ENCODE measurements at regions not wholly inside any gene's neighbourhood (a gene's known extent, or its start where the extent isn't known, plus 50 kb on each side); places are given as distances from the start of the nearest gene placed in this dataset.

DNA sequence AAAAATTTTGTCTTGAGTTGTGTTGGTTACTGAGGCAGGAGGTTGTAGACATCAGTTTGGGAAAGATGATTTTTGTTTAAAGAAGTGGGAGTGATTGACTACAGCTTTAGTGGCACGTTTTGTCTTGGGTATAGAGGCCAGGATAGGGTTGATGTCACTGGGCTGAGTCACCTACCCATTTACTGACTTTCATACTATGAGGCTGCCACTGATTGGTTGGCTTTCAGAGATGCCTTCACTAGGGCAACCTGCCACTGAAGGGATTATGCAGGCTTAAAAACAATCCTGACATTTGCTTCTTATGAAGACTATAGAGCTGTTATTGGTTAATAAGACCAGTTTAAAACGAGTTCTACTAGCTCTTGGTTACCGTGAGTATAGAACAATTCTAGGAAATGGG, 479.1 kb downstream of the SOX11 start:
- Histone ChIP-seq H4K91ac (replicated peaks; ENCODE audit: insufficient read length, low read length) (no peak overlapping the region), H4K20me1 (replicated peaks in 1 of 2; ENCODE audit: control insufficient read depth in 1 of 2, insufficient read depth in 2 of 2, low read length in 2 of 2) (no peaks in the 10 kb centered on the region), H3K79me2 (ENCODE audit: control insufficient read depth in 1 of 2, insufficient read depth in 2 of 2, low read length in 2 of 2) (no peaks in the 10 kb centered on the region), H3K23me2 (ENCODE audit: low read depth, low read length) (no peaks in the 10 kb centered on the region; the same call in 1 of the 2 replicates), H2AK5ac (ENCODE audit: low read depth, low read length) (no peak overlapping the region), H2BK5ac (ENCODE audit: low read depth, low read length) (no peak overlapping the region), H4K8ac (ENCODE audit: extremely low read depth, insufficient read depth, low read length) (no peak overlapping the region), H2BK15ac (ENCODE audit: low read length) (no peak overlapping the region), H2BK12ac (ENCODE audit: low read depth, low read length) (no peak overlapping the region), H3K27me3 (replicated peaks in 1 of 4; ENCODE audit: control insufficient read depth in 3 of 4, extremely low read depth in 1 of 4, insufficient read depth in 3 of 4, low read length in 3 of 4) (no peaks in the 10 kb centered on the region), H3K79me1 (ENCODE audit: low read depth, low read length) (no peaks in the 10 kb centered on the region), H3K9me3 (ENCODE audit: insufficient read depth in 2 of 2, low read depth in 1 of 2, low read length in 1 of 2) (peaks cover 0 to 4% of the 10 kb centered on the region in 2 experiments; a peak in 2 of 4 replicates), H3K4me2 (ENCODE audit: insufficient read depth in 1 of 2, low read depth in 2 of 2, low read length in 2 of 2) (no peak overlapping the region), H3K4me3 (ENCODE audit: extremely low read depth in 1 of 4, insufficient read depth in 2 of 4, low read depth in 3 of 4, low read length in 4 of 4) (no peak overlapping the region), H2AFZ (ENCODE audit: low read length) (no peak overlapping the region), H3K56ac (replicated peaks; ENCODE audit: insufficient read length, low read depth, low read length) (no peak overlapping the region), H2BK120ac (replicated peaks; ENCODE audit: low read depth, low read length) (no peak overlapping the region), H3K18ac (ENCODE audit: extremely low read depth, low read length) (no peak overlapping the region), H3K4ac (replicated peaks; ENCODE audit: insufficient read length, low read depth, low read length) (no peak overlapping the region), H3K4me1 (replicated peaks in 1 of 4; ENCODE audit: control insufficient read depth in 3 of 4, insufficient read depth in 4 of 4, low read length in 3 of 4) (no peaks in the 10 kb centered on the region), H3K23ac (ENCODE audit: insufficient read length) (no peak overlapping the region), H3K14ac (ENCODE audit: insufficient read length) (no peak overlapping the region), H3K36me3 (ENCODE audit: control insufficient read depth in 2 of 4, insufficient read depth in 4 of 4, low read length in 3 of 4) (no peaks in the 10 kb centered on the region; a peak in 1 of 8 replicates), H3K9ac (replicated peaks in 1 of 4; ENCODE audit: extremely low read depth in 1 of 4, low read depth in 3 of 4, low read length in 3 of 4) (no peak overlapping the region), H3K27ac (ENCODE audit: low read depth, low read length) (no peak overlapping the region), H4K5ac (ENCODE audit: insufficient read length, low read depth, low read length) (no peak overlapping the region), H2BK20ac (ENCODE audit: low read length) (no peak overlapping the region)
- no peak for DNase-seq (ENCODE audit: low read depth in 1 of 2, low spot score in 2 of 2)
- 91% methylated on average over 3 of the region's 3 CpGs; no CpG with 5 or more reads in 1 of the 2 experiments for WGBS, 2 experiments (ENCODE audit: extremely low coverage in 1 of 2, insufficient coverage in 1 of 2, insufficient read length in 1 of 2, insufficient replicate concordance in 2 of 2, low coverage in 1 of 2, low lambda C conversion rate in 2 of 2, missing lambda C conversion rate in 1 of 2)
- no peak for FAIRE-seq
- POLR2A ChIA-PET (ENCODE audit: partially characterized antibody): no interaction called here
- CTCF ChIA-PET (ENCODE audit: partially characterized antibody): no interaction called here
- no peak for TF ChIP-seq CREB1 (IDR thresholded peaks at IDR 0.05)
- no peak for TF ChIP-seq SIRT6 (IDR thresholded peaks at IDR 0.05; ENCODE audit: low read length)
- no peak for TF ChIP-seq RXRA (IDR thresholded peaks at IDR 0.05; ENCODE audit: insufficient read depth, low read depth, low read length)
- TF ChIP-seq POU5F1 (IDR thresholded peaks at IDR 0.05; ENCODE audit: low read depth, low read length): no peak
- TF ChIP-seq JUN (IDR thresholded peaks at IDR 0.05; ENCODE audit: low read depth, low read length): no peak
- no peak for TF ChIP-seq MAFK (IDR thresholded peaks at IDR 0.05; ENCODE audit: low read depth, low read length)
- TF ChIP-seq CHD1 (IDR thresholded peaks at IDR 0.05; ENCODE audit: low read depth, low read length): no peak
- TF ChIP-seq TCF12 (IDR thresholded peaks at IDR 0.05; ENCODE audit: low read depth, low read length): no peak
- TF ChIP-seq ATF3 (IDR thresholded peaks at IDR 0.05; ENCODE audit: insufficient read depth, low read depth, low read length): no peak
- TF ChIP-seq RFX5 (IDR thresholded peaks at IDR 0.05; ENCODE audit: borderline replicate concordance, low read depth, low read length): no peak
- TF ChIP-seq TBP (IDR thresholded peaks at IDR 0.05; ENCODE audit: low read depth, low read length): no peak
- TF ChIP-seq NRF1 (IDR thresholded peaks at IDR 0.05; ENCODE audit: low read depth, low read length): no peak
- no peak for TF ChIP-seq ASH2L (IDR thresholded peaks at IDR 0.05; ENCODE audit: low read length)

All from H1 (cell line).